ENCODE measurements at regions not wholly inside any gene's neighbourhood (a gene's known extent, or its start where the extent isn't known, plus 50 kb on each side); places are given as distances from the start of the nearest gene placed in this dataset.

GRCh38 chr6:90928051-90928450 lies 341.2 kb upstream of the MAP3K7 start:
- DNase-seq = no peak

GRCh38 chr6:90925726-90926125 lies 338.9 kb upstream of the MAP3K7 start:
- DNase-seq = no peak

- no peak for DNase-seq
Observed at GRCh38 chr6:90922325-90922724, 335.5 kb upstream of the MAP3K7 start.

GRCh38 chr6:90918361-90918760 lies 331.5 kb upstream of the MAP3K7 start:
- no peak for DNase-seq

GRCh38 chr6:90917376-90917775 lies 330.5 kb upstream of the MAP3K7 start:
- DNase-seq = no peak

GRCh38 chr6:90916968-90917367 lies 330.1 kb upstream of the MAP3K7 start:
- no peak for DNase-seq

GRCh38 chr6:90915224-90915915 lies 328.5 kb upstream of the MAP3K7 start:
- no peak for DNase-seq

- DNase-seq = no peak
Observed at GRCh38 chr6:90914312-90914711, 327.4 kb upstream of the MAP3K7 start.

GRCh38 chr6:90913266-90913960 lies 326.5 kb upstream of the MAP3K7 start:
- DNase-seq = no peak

GRCh38 chr6:90911642-90912041 lies 324.8 kb upstream of the MAP3K7 start:
- DNase-seq = no peak

GRCh38 chr6:90910893-90911292 lies 324.0 kb upstream of the MAP3K7 start:
- no peak for DNase-seq

- DNase-seq = no peak
Observed at GRCh38 chr6:90907931-90908655, 321.2 kb upstream of the MAP3K7 start.

- DNase-seq = no peak
Observed at GRCh38 chr6:90905351-90905750, 318.5 kb upstream of the MAP3K7 start.

- DNase-seq = no peak
Observed at GRCh38 chr6:90900034-90900433, 313.2 kb upstream of the MAP3K7 start.

GRCh38 chr6:90898763-90899162 lies 311.9 kb upstream of the MAP3K7 start:
- DNase-seq = no peak

- peak; percentile 57 for DNase-seq
Observed at GRCh38 chr6:90896075-90896547, 309.2 kb upstream of the MAP3K7 start.

- DNase-seq = no peak
Observed at GRCh38 chr6:90895299-90896074, 308.6 kb upstream of the MAP3K7 start.

GRCh38 chr6:90894285-90895130 lies 307.6 kb upstream of the MAP3K7 start:
- DNase-seq = no peak

- DNase-seq = no peak
Observed at GRCh38 chr6:90893400-90893799, 306.5 kb upstream of the MAP3K7 start.

- DNase-seq = peak; percentile 58
Observed at GRCh38 chr6:90892271-90892670, 305.4 kb upstream of the MAP3K7 start.

- DNase-seq = no peak
Observed at GRCh38 chr6:90891355-90891754, 304.5 kb upstream of the MAP3K7 start.

GRCh38 chr6:90890683-90891330 lies 303.9 kb upstream of the MAP3K7 start:
- DNase-seq = no peak
